GM19239 (cell line): ENCODE measurements at regions not wholly inside any gene's neighbourhood (a gene's known extent, or its start where the extent isn't known, plus 50 kb on each side); places are given as distances from the start of the nearest gene placed in this dataset.

ENCODE experiments used
- DNase-seq: peaks from one replicate; pipeline ENCODE4 v3.0.0; 2011; ENCODE audit warnings: low spot score; ENCODE audit not compliant: insufficient read length
- FAIRE-seq: peaks from 2 replicates; lab custom pipeline; 2011; peaks lifted over from hg19 to GRCh38; lab: Jason Lieb, UNC

GRCh38 chr11:64499261-64500004, 56.3 kb upstream of the SLC22A11 start:
- DNase-seq (no peak), FAIRE-seq (no peak)

- FAIRE-seq = no peak
- no peak for DNase-seq
Measured at GRCh38 chr11:64500176-64501013, 55.3 kb upstream of the SLC22A11 start.

- DNase-seq = no peak
- FAIRE-seq = no peak
Measured at GRCh38 chr11:64501500-64502427, 54.0 kb upstream of the SLC22A11 start.

- FAIRE-seq = no peak
Measured at GRCh38 chr11:64502634-64503033, 53.1 kb upstream of the SLC22A11 start.

GRCh38 chr11:64503186-64503753, 52.5 kb upstream of the SLC22A11 start:
- FAIRE-seq = no peak
- no peak for DNase-seq

More at GRCh38 chr11:64502634-64503033, 53.1 kb upstream of the SLC22A11 start:
- DNase-seq = no peak

GRCh38 chr11:64504999-64505398, 50.7 kb upstream of the SLC22A11 start:
- no peak for FAIRE-seq

More at GRCh38 chr11:64504999-64505398, 50.7 kb upstream of the SLC22A11 start:
- DNase-seq = no peak
